ENCODE measurements at regions not wholly inside any gene's neighbourhood (a gene's known extent, or its start where the extent isn't known, plus 50 kb on each side); places are given as distances from the start of the nearest gene placed in this dataset.
"Not testable (repeated sequence)": the region's sequence is repeated elsewhere in the genome, so short reads cannot be mapped to it uniquely, and the experiment has no call there.

DNA sequence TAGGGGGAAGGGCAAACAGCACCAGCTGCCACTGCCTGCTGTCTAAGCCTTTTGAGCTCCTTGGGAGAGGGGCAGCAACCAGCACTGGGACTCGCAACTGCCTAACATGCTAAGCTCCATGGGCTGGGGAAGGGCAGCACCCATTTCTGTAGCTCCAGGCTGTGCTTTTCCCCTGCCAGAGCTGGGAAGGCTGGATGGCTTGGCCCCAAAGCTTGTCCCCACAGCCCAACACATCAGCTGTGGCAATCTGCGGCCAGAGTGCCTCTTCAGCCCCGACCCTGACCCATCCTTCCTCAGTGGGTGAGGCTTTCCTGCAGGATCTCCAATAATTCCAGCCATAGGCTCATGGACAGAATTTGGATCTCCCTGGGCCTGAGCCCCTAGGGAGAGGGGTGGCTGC lies 551.3 kb downstream of the TMEM135 start:
- FAIRE-seq: no peak
- no peak for TF ChIP-seq POLR2A (IDR thresholded peaks at IDR 0.05; ENCODE audit: low read depth, low read length)
- DNase-seq (ENCODE audit: insufficient read length, low spot score): no peak

GRCh38 chr11:87585613-87586012 lies 547.9 kb downstream of the TMEM135 start:
- not testable (repeated sequence) for DNase-seq (ENCODE audit: insufficient read length, low spot score); FAIRE-seq

- TF ChIP-seq POLR2A (IDR thresholded peaks at IDR 0.05; ENCODE audit: low read depth, low read length): no peak
- no peak for FAIRE-seq
- no peak for DNase-seq (ENCODE audit: insufficient read length, low spot score)
Observed at GRCh38 chr11:87583931-87584330, 546.2 kb downstream of the TMEM135 start.

DNA sequence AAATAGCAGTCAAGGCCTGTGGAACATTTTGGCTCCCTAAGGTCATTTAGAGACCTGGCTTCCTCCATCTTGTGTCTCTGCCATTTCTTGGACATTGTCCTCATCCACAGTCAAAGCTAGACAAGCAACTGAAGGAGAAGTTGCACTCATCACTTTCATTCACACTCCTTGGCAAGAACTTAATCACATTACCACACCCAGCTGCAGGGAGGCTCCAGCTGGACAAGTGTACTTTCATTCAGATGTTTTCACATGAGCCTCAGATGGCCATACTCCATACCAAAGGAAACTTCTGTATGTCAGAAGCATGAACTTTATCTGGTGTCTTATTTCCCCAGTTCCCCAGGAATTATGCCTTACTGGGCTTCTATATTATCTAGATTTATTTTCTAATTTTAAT lies 537.4 kb downstream of the TMEM135 start:
- no peak for FAIRE-seq

DNA sequence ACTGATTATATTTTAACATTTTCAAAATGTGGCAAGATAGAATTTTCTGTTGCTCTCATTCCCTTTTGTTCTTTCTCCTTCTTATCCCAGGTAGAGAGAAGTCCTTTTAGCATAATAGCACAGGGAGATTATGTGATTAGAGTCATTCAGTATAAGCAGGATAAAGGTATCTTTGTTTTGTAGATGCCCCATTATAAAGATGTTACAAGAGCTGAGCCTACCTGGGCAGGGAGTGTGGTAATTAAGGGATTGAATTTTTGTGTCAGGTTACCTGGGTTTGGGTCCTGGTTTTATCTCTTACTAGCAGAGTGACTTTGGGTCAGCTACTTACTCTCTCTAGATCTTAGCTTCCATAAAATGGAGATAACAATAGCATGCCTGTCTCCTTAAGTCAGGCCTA lies 536.5 kb downstream of the TMEM135 start:
- DNase-seq (ENCODE audit: insufficient read length, low spot score): no peak
- TF ChIP-seq POLR2A (IDR thresholded peaks at IDR 0.05; ENCODE audit: low read depth, low read length): no peak
- FAIRE-seq: no peak

More for the DNA sequence above, 537.4 kb downstream of the TMEM135 start:
- TF ChIP-seq POLR2A (IDR thresholded peaks at IDR 0.05; ENCODE audit: low read depth, low read length): no peak
- no peak for DNase-seq (ENCODE audit: insufficient read length, low spot score)

DNA sequence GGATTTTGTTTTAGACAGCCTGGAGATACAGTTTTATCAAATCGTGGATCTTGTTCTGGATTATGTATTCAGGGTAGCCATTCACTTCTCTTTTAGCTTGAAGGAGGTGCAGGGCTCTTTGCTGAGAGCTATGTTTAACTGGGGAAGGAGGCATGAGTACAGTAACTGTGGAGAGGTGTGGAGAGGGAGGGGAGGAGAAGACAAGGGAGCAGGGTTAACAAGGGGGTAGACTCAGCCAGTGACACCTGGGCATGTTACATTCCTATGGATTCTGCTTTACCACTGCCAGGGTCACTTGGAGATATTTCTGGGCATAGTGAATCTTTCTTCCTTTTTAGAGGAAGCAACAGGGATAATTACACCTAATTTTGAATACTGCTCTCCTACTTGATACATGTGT lies 536.0 kb downstream of the TMEM135 start:
- TF ChIP-seq POLR2A (IDR thresholded peaks at IDR 0.05; ENCODE audit: low read depth, low read length): no peak
- FAIRE-seq: no peak
- DNase-seq (ENCODE audit: insufficient read length, low spot score): no peak

DNA sequence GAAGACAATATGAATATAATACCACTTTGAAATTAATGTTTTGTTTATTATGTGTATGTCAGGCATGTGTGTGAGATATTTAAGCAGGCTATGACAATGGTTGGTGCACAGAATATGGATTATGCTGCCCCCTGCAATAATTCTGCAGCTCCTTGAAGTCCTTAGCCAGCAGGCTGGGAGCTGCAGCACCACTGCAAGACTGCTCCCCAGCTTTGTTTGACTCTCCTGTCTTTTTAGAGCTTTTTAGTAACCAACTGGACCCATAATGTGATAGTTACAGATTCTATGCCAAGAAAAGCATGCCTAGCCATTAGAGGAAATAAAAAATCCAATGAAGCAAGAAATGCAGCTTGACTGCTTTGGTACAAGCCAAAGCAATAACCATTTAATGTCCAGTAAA lies 535.1 kb downstream of the TMEM135 start:
- FAIRE-seq (no peak), DNase-seq (ENCODE audit: insufficient read length, low spot score) (no peak)
- no peak for TF ChIP-seq POLR2A (IDR thresholded peaks at IDR 0.05; ENCODE audit: low read depth, low read length)

DNA sequence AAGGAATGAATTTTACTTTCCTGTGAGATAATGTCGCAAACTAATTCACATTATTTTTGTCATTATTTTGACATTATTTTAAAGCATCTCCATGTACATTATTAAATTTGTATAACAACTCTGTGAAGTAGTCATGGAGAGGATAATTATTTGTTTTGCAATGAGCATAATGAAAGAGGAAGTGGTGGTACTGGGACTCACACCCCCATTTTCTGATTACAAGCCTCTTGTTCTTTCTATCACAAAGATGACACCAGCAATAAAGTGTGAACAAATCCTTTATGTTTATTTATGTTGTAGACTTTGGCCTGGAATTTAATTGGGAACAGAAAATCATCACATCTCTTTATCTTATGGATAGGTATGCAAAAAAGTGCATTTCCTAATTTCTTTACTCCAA lies 522.6 kb downstream of the TMEM135 start:
- TF ChIP-seq POLR2A (IDR thresholded peaks at IDR 0.05; ENCODE audit: low read depth, low read length): no peak
- DNase-seq (ENCODE audit: insufficient read length, low spot score) (no peak), FAIRE-seq (no peak)

- not testable (repeated sequence) for FAIRE-seq
Observed at GRCh38 chr11:87559852-87560251, 522.1 kb downstream of the TMEM135 start.

GRCh38 chr11:87555101-87555500 lies 517.4 kb downstream of the TMEM135 start:
- no peak for TF ChIP-seq POLR2A (IDR thresholded peaks at IDR 0.05; ENCODE audit: low read depth, low read length)
- FAIRE-seq: no peak
- DNase-seq (ENCODE audit: insufficient read length, low spot score): no peak

More at GRCh38 chr11:87559852-87560251, 522.1 kb downstream of the TMEM135 start:
- not testable (repeated sequence) for DNase-seq (ENCODE audit: insufficient read length, low spot score)

- no peak for FAIRE-seq
- DNase-seq (ENCODE audit: insufficient read length, low spot score): no peak
- TF ChIP-seq POLR2A (IDR thresholded peaks at IDR 0.05; ENCODE audit: low read depth, low read length): no peak
Observed at GRCh38 chr11:87548797-87549196, 511.1 kb downstream of the TMEM135 start.

DNA sequence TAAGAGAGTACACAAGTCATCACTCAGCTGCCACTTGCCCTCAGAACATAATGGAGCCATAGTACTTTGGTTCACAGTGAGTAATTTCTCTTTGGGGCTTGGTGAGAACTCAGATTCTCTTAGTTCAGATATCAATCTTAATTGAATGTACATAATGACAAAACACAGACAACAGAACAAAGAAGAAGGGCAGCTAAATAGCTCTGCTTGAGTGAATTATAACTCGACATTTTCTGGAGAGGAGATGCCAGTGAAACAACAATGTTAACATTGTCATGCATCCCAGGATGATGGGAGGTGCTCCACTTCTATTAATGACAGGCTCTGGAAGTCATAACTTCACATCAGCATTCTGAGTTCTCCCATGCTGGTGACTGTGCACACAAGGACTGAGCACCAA lies 508.1 kb downstream of the TMEM135 start:
- TF ChIP-seq POLR2A (IDR thresholded peaks at IDR 0.05; ENCODE audit: low read depth, low read length): no peak
- no peak for FAIRE-seq

DNA sequence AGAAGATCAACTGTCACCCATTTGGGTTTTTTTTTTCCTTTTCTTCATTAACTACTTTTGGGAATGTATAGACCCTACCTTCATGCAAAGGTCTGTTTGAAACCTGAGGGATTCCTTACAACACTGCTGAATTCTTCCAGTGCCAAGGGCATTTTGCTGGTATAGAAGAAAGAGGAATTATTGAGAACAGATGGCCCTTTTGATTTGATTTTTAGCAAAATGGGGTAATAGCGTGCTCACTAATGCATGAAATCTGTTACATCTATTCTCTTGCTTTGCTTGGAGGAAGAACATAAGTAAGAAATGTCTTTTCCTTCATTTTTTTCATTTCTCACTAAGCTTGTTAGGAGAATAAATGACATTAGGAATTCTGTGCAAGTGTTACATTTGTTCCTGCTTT lies 501.9 kb downstream of the TMEM135 start:
- TF ChIP-seq POLR2A (IDR thresholded peaks at IDR 0.05; ENCODE audit: low read depth, low read length): no peak
- DNase-seq (ENCODE audit: insufficient read length, low spot score): no peak
- no peak for FAIRE-seq

More for the DNA sequence above, 508.1 kb downstream of the TMEM135 start:
- no peak for DNase-seq (ENCODE audit: insufficient read length, low spot score)

GRCh38 chr11:87536565-87536964 lies 498.8 kb downstream of the TMEM135 start:
- DNase-seq (ENCODE audit: insufficient read length, low spot score): no peak
- no peak for TF ChIP-seq POLR2A (IDR thresholded peaks at IDR 0.05; ENCODE audit: low read depth, low read length)
- no peak for FAIRE-seq

GRCh38 chr11:87536016-87536415 lies 498.3 kb downstream of the TMEM135 start:
- no peak for TF ChIP-seq POLR2A (IDR thresholded peaks at IDR 0.05; ENCODE audit: low read depth, low read length)
- FAIRE-seq (no peak), DNase-seq (ENCODE audit: insufficient read length, low spot score) (no peak)

DNA sequence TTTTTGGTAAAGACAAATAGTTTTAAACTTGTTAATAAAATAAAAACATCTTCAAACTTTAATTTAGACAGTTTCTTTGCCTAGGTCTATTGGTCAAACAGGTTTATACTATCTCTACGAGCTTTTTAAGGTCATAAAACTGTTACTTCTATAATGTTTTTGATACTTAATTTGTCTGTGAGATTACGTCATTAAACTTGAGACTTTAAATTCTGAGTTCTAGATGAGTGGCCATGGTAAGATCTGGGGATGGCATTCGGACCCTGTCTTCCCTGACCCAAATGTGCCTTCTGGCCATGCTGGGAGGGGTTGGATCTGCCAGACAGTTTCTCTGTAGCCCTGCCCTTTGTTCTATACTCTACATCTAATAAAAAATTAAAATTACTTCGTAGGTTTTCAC lies 497.8 kb downstream of the TMEM135 start:
- no peak for TF ChIP-seq POLR2A (IDR thresholded peaks at IDR 0.05; ENCODE audit: low read depth, low read length)
- FAIRE-seq (no peak), DNase-seq (ENCODE audit: insufficient read length, low spot score) (no peak)

GRCh38 chr11:87531835-87532234 lies 494.1 kb downstream of the TMEM135 start:
- not testable (repeated sequence) for FAIRE-seq

More at GRCh38 chr11:87531835-87532234, 494.1 kb downstream of the TMEM135 start:
- not testable (repeated sequence) for DNase-seq (ENCODE audit: insufficient read length, low spot score)
